HG03064 (cell line): ENCODE measurements at regions not wholly inside any gene's neighbourhood (a gene's known extent, or its start where the extent isn't known, plus 50 kb on each side); places are given as distances from the start of the nearest gene placed in this dataset.

Source experiments
- ATAC-seq: cut with Tn5 transposase; IDR thresholded peaks from one replicate; pipeline ENCODE4 v1.9.1; 2021; ENCODE audit warnings: low read depth; ENCODE audit not compliant: unreplicated experiment

DNA sequence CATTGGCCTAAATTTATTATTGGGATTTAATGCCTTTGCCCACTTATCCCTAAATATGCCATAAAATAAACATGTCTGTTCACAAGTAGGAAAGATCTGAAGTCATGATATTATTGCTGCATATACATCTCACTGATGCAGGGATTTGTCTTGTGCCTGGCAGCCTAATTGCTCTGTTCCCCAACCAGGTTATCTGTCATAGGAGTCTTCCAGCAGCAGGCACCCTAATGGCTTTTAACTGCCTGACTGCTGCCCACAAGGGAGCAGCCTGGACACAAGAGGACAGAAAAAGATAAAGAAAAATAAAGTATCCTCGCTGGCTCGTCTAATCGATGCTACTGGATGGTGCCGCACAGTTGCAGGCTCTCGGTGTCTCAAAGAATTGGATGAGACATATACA lies 337.6 kb upstream of the FAR2 start:
- no peak for ATAC-seq

GRCh38 chr12:28814246-28814645 lies 334.8 kb upstream of the FAR2 start:
- ATAC-seq = no peak

- ATAC-seq = no peak
Observed at GRCh38 chr12:28817524-28817923, 331.6 kb upstream of the FAR2 start.

- ATAC-seq = no peak
Observed at GRCh38 chr12:28824193-28824846, 324.8 kb upstream of the FAR2 start.

DNA sequence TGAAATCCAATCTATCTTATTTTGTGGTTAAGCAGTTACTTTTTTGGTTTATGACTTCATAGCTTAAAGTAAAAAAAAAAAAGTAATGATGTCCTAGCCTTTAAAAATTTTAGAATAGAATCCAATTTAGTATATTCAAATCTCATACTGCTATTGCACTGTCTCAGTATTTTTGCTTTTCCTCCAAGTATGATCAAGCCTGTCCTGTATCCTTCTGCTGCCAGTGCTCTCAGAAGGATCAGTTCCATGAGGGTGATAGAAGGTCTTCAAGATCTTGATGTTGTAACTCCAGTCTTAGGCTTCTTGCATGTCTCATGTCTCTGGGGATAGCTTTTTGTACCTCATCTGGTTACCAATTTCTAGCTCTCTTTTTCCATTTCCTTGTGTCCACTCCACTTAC lies 324.2 kb upstream of the FAR2 start:
- ATAC-seq = no peak

DNA sequence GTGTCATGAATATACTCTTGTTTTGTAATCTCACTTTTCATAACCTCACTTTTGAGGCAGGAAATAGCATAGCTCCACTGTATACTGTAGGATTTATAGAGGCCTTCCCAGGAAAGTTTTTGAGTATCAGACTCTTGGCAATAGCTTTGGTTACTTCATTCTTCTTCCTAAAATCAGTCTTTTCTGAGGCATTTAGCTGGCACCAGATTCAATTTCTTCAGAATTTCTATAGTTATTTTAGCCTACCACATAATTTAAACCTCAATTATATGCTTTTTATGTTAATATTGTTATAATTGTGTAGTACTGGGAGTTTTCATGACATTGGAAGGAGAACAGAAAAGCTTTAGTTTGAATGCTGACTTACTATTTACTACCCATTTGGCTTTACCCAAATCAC lies 322.3 kb upstream of the FAR2 start:
- ATAC-seq = no peak

DNA sequence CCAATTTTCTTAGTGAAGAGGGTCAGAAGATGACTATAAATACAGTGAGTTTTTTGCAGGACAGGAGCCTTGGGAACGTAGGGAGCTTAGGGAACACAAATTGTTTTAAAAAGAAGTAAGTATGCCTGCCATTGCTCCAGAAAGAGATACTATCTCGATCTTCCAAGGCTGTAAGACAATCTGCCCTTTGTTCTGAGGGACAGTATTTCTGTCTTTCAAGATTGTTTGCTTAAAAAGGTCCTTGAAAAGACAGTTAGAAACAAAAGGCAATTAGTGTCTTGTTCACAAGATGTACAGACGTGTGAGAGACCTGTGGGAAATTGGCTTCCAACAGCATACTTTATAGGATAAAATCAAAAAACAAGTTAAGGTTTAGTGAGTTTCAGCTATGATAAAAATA lies 321.2 kb upstream of the FAR2 start:
- ATAC-seq = no peak

DNA sequence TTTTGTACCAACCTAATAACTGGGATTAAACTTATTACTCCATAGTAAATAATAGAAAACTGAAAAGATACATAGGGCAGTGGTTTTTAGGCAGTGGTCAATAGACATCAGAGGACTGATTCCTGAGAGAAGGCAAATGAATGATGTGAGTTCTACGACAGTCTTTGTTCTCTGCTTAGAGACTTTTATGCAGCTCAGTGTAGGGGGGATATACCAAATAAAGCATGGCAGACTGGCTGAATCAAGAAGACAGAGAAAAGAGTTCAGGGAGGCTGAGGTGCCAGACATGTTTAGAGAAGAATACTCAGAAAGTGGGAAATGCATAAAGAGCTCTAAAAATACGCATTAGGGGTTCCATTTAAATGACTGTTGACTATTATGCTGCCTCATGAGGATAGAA lies 320.8 kb upstream of the FAR2 start:
- no peak for ATAC-seq

DNA sequence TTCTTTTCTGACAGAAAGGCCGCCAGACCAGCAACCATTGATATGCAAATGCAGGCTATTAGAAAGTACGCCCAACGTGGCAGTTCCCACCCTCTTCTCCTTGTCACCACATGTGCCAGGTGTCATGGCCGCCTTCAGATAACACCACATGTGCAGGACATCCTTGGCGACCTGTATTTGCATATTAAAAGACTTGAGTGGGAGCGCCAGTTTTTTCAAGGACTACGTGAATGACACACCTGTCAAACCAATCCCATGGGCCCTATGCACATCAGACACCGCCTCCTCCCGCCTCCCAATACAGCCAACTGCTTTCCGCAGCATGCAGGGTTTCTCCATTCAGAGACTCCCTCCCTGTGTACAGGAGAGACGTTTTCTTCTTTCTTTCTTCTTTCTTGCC lies 318.6 kb upstream of the FAR2 start:
- ATAC-seq = no peak

- no peak for ATAC-seq
Observed at GRCh38 chr12:28844718-28845117, 304.4 kb upstream of the FAR2 start.

DNA sequence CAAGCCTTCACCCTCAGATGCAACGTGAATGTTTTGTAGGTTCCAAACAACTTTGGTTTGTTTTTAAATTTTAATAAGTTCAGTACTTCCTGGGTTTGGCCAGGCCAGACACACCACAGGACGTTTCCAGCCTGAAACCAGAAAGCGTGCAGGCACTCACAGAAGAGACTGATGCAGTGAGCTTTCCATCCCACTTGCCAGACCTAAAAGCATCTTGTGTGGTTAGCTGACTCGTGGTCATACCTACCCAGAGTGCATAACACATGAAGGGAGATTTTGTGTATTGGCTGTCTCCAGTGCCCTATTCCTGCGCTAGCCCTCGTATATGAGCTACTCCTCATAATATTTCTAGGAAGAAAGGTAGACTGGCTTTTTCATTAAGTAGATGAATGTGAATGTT lies 297.3 kb upstream of the FAR2 start:
- no peak for ATAC-seq

GRCh38 chr12:28855761-28856310 lies 293.2 kb upstream of the FAR2 start:
- no peak for ATAC-seq

DNA sequence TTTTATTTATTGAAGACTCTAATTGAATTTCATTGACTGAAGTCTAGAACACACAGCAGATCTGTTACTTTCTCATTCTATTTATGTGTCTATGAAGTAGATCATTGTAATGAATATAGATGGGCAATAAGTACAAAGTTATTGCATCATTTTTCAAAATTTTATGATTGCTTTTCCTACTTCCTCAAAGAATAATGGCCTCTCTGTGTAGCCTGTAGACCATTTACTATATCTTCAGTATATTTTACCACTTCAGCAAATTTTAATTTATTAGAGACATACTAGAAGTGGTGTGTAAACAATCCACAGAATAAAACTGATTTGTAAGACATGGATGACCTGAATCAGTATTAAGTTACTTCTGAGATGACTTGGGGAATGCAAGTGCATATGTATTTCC lies 291.7 kb upstream of the FAR2 start:
- ATAC-seq = no peak

DNA sequence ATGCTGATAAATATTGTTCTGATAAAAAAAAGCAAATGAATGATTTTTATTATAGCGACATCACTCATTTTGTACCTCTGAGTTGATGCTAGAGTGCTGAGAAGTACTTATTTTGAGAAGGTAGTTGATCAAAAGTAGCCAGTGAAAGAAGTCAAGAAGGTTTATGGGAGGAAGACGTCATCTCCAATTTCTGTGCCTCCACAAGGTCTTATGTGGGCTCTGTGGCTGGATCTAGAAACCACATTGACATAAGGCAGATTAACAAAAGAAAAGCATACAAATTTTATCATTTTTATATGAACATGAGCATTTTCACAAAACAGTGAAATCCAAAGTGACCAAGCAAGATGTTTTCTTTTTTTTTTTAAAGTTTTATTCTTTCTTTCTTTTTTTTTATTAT lies 289.5 kb upstream of the FAR2 start:
- ATAC-seq = no peak

- no peak for ATAC-seq
Observed at GRCh38 chr12:28865776-28866175, 283.3 kb upstream of the FAR2 start.

GRCh38 chr12:28866296-28866695 lies 282.8 kb upstream of the FAR2 start:
- no peak for ATAC-seq

DNA sequence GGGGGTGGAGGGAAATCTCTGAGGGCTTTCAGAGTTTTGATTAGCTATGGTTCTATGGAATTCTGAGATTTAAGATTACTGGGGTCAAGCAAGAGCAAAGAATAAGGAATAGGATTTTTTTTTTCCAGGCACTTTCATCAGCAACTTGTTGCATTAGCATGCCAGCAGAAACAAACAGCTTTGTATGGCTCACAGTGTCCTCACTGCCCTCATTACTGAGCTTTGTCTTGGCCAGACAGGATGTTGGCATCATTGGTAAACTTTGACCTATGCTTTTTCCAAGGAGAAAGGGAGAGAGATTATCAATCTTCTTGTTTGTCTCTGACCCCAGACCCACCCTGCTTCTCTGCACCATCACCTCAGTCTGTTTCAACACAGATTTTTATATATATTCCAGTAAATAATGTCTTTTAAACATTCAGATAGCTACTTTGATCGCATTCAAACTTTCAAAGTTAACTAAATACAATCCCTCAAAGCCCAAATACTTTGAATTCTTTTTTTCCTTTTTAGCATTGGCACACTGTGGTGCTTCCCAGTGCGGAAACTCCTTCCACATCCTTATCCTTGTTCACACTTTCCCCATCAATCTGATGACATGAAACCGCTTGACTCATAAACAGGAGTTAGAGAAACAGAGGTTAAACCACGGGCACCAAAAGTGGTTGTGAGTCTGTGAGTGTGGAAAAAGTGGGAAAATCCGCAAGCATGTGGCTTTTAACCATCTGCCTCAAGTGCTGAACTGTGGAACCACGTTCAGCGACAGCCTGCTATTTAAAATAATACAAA lies 282.2 kb upstream of the FAR2 start:
- no peak for ATAC-seq

DNA sequence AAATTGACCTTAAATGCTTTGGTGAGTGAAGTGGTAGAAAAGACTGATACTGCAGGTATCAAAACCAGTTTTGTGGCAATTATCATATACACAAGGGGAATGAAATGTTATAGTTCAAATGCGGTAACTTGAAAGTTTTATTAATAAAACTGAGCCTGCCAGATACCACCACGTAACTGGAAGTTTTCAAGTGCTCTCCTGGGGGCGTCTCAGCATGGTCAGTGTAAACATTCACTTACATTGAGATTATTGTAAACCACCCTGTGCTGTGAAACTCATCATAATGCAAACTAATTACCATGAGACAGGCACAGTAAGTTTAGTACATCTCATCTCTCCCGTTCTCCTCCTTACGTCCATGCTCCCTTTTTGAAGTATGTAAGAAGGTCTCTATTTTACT lies 280.7 kb upstream of the FAR2 start:
- ATAC-seq = no peak

GRCh38 chr12:28869197-28869596 lies 279.9 kb upstream of the FAR2 start:
- ATAC-seq = no peak

DNA sequence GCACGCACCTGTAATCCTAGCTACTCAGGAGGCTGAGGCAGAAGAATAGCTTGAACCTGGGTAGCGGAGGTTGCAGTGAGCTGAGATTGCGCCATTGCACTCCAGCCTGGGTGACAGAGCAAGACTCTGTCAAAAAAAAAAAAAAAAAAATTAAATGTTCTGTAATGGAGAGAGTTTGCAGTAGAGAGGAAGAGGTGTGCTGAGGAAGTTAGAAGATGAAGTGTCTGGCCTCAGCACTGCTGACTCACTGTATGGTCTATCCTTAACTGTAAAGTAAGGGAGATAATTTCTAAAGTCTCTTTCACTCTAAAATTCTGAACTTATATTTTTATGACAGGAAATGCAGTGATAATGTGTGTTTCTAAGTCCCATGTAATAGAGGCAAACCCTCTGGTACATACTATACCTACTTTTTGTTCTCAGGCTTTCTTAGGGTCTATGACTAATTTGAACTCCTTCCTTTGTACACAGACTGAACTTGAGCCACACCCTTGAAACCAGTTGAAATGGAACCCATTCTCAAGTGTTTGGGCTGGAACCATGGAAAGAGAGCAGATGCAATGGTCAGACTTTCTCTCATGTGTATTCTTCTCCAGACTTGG lies 278.1 kb upstream of the FAR2 start:
- ATAC-seq = no peak

- ATAC-seq = no peak
Observed at GRCh38 chr12:28872654-28873268, 276.3 kb upstream of the FAR2 start.
